ENCODE measurements at regions not wholly inside any gene's neighbourhood (a gene's known extent, or its start where the extent isn't known, plus 50 kb on each side); places are given as distances from the start of the nearest gene placed in this dataset.

GRCh38 chr9:111744363-111744762 lies 50.4 kb downstream of the SHOC1 start:
- TF ChIP-seq MYC (IDR thresholded peaks at IDR 0.05; ENCODE audit: low read depth, low read length) = no peak
- TF ChIP-seq POLR2A (IDR thresholded peaks at IDR 0.05; ENCODE audit: low read depth, low read length) = no peak
- no peak for TF ChIP-seq MAX (IDR thresholded peaks at IDR 0.05; ENCODE audit: insufficient read depth, insufficient read length)
- TF ChIP-seq EZH2 (IDR thresholded peaks at IDR 0.05; ENCODE audit: borderline replicate concordance, low read depth, low read length, severe bottlenecking) = no peak
- no peak for TF ChIP-seq GATA2 (IDR thresholded peaks at IDR 0.05; ENCODE audit: insufficient read depth, insufficient read length, low read depth, low read length)
- no peak for TF ChIP-seq CTCF (IDR thresholded peaks at IDR 0.05; ENCODE audit: extremely low read depth in 1 of 2, insufficient read depth in 1 of 2, low read depth in 1 of 2, low read length in 2 of 2)
- TF ChIP-seq JUN (IDR thresholded peaks at IDR 0.05; ENCODE audit: borderline replicate concordance, insufficient read depth, insufficient read length, low read depth) = no peak
- TF ChIP-seq POLR2AphosphoS5 (IDR thresholded peaks at IDR 0.05; ENCODE audit: insufficient read depth, low read depth, low read length) = no peak
- no TSS peak for BruUV-seq (replicated peaks)
- FAIRE-seq (no peak), DNase-seq (ENCODE audit: low read depth, low spot score) (no peak)
- Histone ChIP-seq H3K9ac (replicated peaks; ENCODE audit: extremely low read depth, insufficient read depth, low read length) (no peak overlapping the region), H3K4me3 (replicated peaks in 1 of 3; ENCODE audit: insufficient read depth in 1 of 3, low read depth in 1 of 3, low read length in 3 of 3) (no peak overlapping the region), H3K27ac (ENCODE audit: insufficient read depth, low read depth, low read length) (no peak overlapping the region), H3K36me3 (ENCODE audit: control insufficient read depth in 2 of 2, extremely low read depth in 1 of 2, insufficient read depth in 2 of 2, low read length in 2 of 2) (no peaks in the 10 kb centered on the region), H3K9me1 (replicated peaks; ENCODE audit: control insufficient read depth, extremely low read depth, insufficient read depth, low read length) (no peaks in the 10 kb centered on the region), H3K79me2 (ENCODE audit: control insufficient read depth, insufficient read depth, low read length) (no peaks in the 10 kb centered on the region), H3K9me3 (replicated peaks; ENCODE audit: control insufficient read depth, insufficient read depth, low read length) (no peaks in the 10 kb centered on the region), H3K27me3 (ENCODE audit: control insufficient read depth in 2 of 2, insufficient read depth in 2 of 2, low read length in 2 of 2) (no peaks in the 10 kb centered on the region), H3K4me2 (ENCODE audit: insufficient read depth, low read length) (no peak overlapping the region), H4K20me1 (replicated peaks; ENCODE audit: control insufficient read depth, extremely low read depth, insufficient read depth, low read length) (no peaks in the 10 kb centered on the region), H2AFZ (ENCODE audit: low read depth, low read length) (no peak overlapping the region), H3K4me1 (ENCODE audit: control insufficient read depth, extremely low read depth, insufficient read depth, low read length) (peaks cover 8% of the 10 kb centered on the region)
- dilution Hi-C loops (cut with MboI; ENCODE audit: extremely low pct_ligation_motif_present, low sequenced_read_pairs) (no loop called here), intact Hi-C loops (cut with micrococcal nuclease) (no loop called here)
- ChIA-PET CTCF (interaction anchor here (0.6 to 1.8 kb wide), 4 partner anchors 14 to 190 kb away, joined by 3 to 7 read pairs (median 4); no protein-coding TSS in a partner anchor), POLR2A (no interaction called here)
